Trophoblast cell (in vitro differentiated cells and primary cell): ENCODE measurements at regions not wholly inside any gene's neighbourhood (a gene's known extent, or its start where the extent isn't known, plus 50 kb on each side); places are given as distances from the start of the nearest gene placed in this dataset.

ENCODE experiments used
- DNase-seq, 2 donors: peaks; one replicate each; pipeline ENCODE4 v3.0.0-alpha.2; 2016
- H2AFZ ChIP-seq: 2 replicates; pipeline ENCODE4 v1.6.1; 2013; ENCODE audit warnings: low read length, moderate library complexity, mild to moderate bottlenecking; ENCODE audit not compliant: insufficient read depth, poor library complexity
- H2AK5ac ChIP-seq: 2 replicates; pipeline ENCODE4 v1.6.1; 2013; ENCODE audit warnings: mild to moderate bottlenecking, low read length
- H2BK120ac ChIP-seq: 2 replicates; pipeline ENCODE4 v1.6.1; 2013; ENCODE audit warnings: low read length, mild to moderate bottlenecking, moderate library complexity; ENCODE audit not compliant: insufficient read depth, poor library complexity
- H2BK12ac ChIP-seq: 2 replicates; pipeline ENCODE4 v1.6.1; 2013; ENCODE audit warnings: mild to moderate bottlenecking, low read length, moderate library complexity
- H2BK5ac ChIP-seq: 2 replicates; pipeline ENCODE4 v1.6.1; 2013; ENCODE audit warnings: low read length, low read depth, moderate library complexity, mild to moderate bottlenecking; ENCODE audit not compliant: poor library complexity
- H3K14ac ChIP-seq: 2 replicates; pipeline ENCODE4 v1.6.1; 2013; ENCODE audit warnings: mild to moderate bottlenecking, low read length
- H3K18ac ChIP-seq: 2 replicates; pipeline ENCODE4 v1.6.1; 2013; ENCODE audit warnings: mild to moderate bottlenecking, low read length
- H3K23ac ChIP-seq: 2 replicates; pipeline ENCODE4 v1.6.1; 2013; ENCODE audit warnings: low read length
- H3K27ac ChIP-seq: 2 replicates; pipeline ENCODE4 v1.5.1; 2013; ENCODE audit warnings: low read depth, mild to moderate bottlenecking, inconsistent platforms, low read length, moderate library complexity
- H3K27me3 ChIP-seq: 2 replicates; pipeline ENCODE4 v1.6.1; 2013; ENCODE audit warnings: inconsistent platforms, mild to moderate bottlenecking, low read length, moderate library complexity; ENCODE audit not compliant: insufficient read depth
- H3K36me3 ChIP-seq, 2 experiments: 1 replicate in 1 of 2; 2 replicates in 1 of 2; pipeline ENCODE4 v1.6.1; 2013; ENCODE audit warnings: low read length in 2 of 2, mild to moderate bottlenecking in 2 of 2, moderate library complexity in 1 of 2; ENCODE audit not compliant: insufficient read depth in 2 of 2, control insufficient read depth in 1 of 2
- H3K4ac ChIP-seq: 2 replicates; pipeline ENCODE4 v1.6.1; 2013; ENCODE audit warnings: low read depth, mild to moderate bottlenecking, low read length, moderate library complexity
- H3K4me1 ChIP-seq, 2 experiments: 1 replicate in 1 of 2; 2 replicates in 1 of 2; pipeline ENCODE4 v1.6.1; 2013; ENCODE audit warnings: low read length in 2 of 2, mild to moderate bottlenecking in 2 of 2, moderate library complexity in 1 of 2; ENCODE audit not compliant: insufficient read depth in 2 of 2, control insufficient read depth in 1 of 2
- H3K4me2 ChIP-seq: 2 replicates; pipeline ENCODE4 v1.6.1; 2013; ENCODE audit warnings: inconsistent platforms, mild to moderate bottlenecking, low read length, moderate library complexity
- H3K4me3 ChIP-seq: 2 replicates; pipeline ENCODE4 v1.5.1; 2013; ENCODE audit warnings: mild to moderate bottlenecking, low read depth, low read length, inconsistent platforms
- H3K79me1 ChIP-seq: one replicate; pipeline ENCODE4 v1.6.1; 2013; ENCODE audit warnings: low read length
- H3K79me2 ChIP-seq: 2 replicates; pipeline ENCODE4 v1.6.1; 2013; ENCODE audit warnings: low read length, mild to moderate bottlenecking; ENCODE audit not compliant: control insufficient read depth, insufficient read depth, poor library complexity
- H3K9ac ChIP-seq: 2 replicates; pipeline ENCODE4 v1.6.1; 2013; ENCODE audit warnings: mild to moderate bottlenecking, low read length
- H3K9me3 ChIP-seq: 2 replicates; pipeline ENCODE4 v1.6.1; 2013; ENCODE audit warnings: low read depth, mild to moderate bottlenecking, control low read depth, inconsistent platforms, low read length; ENCODE audit not compliant: insufficient read depth
- H4K12ac ChIP-seq: 2 replicates; pipeline ENCODE4 v1.6.1; 2013; ENCODE audit warnings: low read depth, mild to moderate bottlenecking, low read length, moderate library complexity
- H4K8ac ChIP-seq: 2 replicates; pipeline ENCODE4 v1.6.1; 2013; ENCODE audit warnings: low read depth, mild to moderate bottlenecking, low read length, moderate library complexity
- H4K91ac ChIP-seq: one replicate; pipeline ENCODE4 v1.6.1; 2013; ENCODE audit warnings: low read depth, mild to moderate bottlenecking, low read length, moderate library complexity
- WGBS: extraction: QIAGEN DNeasy Blood & Tissue Kit; methylation state at CpG from one replicate; pipeline ENCODE4 v1.1.7; 2013; ENCODE audit warnings: missing lambda C conversion rate; ENCODE audit not compliant: insufficient read length, insufficient coverage; ENCODE audit errors: extremely low coverage; 5-methylcytosine and 5-hydroxymethylcytosine counted together

- no peak overlapping the region for H2BK120ac ChIP-seq
- no CpG with 5 or more reads among the region's 7 CpGs for WGBS
Measured at GRCh38 chr12:107459641-107460040, 226.0 kb upstream of the PWP1 start.

GRCh38 chr12:107461222-107461975 is 224.2 kb upstream of the PWP1 start:
- no peak overlapping the region for H3K27ac ChIP-seq
- H3K79me1 ChIP-seq: no peaks in the 10 kb centered on the region
- H3K36me3 ChIP-seq: no peaks in the 10 kb centered on the region

More at GRCh38 chr12:107459641-107460040, 226.0 kb upstream of the PWP1 start:
- Histone ChIP-seq H2AFZ (no peak overlapping the region), H2BK5ac (no peak overlapping the region), H3K36me3 (no peaks in the 10 kb centered on the region), H2AK5ac (no peak overlapping the region), H3K4ac (no peak overlapping the region), H3K14ac (no peak overlapping the region), H3K23ac (no peak overlapping the region), H3K9ac (no peak overlapping the region), H3K18ac (no peak overlapping the region), H3K79me2 (no peaks in the 10 kb centered on the region), H3K4me2 (no peak overlapping the region), H3K4me1 (no peaks in the 10 kb centered on the region), H3K4me3 (no peak overlapping the region), H3K79me1 (no peaks in the 10 kb centered on the region), H4K8ac (no peak overlapping the region), H3K27ac (no peak overlapping the region), H3K9me3 (no peaks in the 10 kb centered on the region), H4K12ac (no peak overlapping the region), H4K91ac (no peak overlapping the region), H3K27me3 (no peaks in the 10 kb centered on the region), H2BK12ac (no peak overlapping the region)
- DNase-seq: no peak

GRCh38 chr12:107462428-107463332 is 222.9 kb upstream of the PWP1 start:
- Histone ChIP-seq H2BK12ac (no peak overlapping the region), H3K4ac (no peak overlapping the region), H2AK5ac (no peak overlapping the region), H2AFZ (no peak overlapping the region), H4K12ac (no peak overlapping the region), H3K9ac (no peak overlapping the region), H3K18ac (no peak overlapping the region), H3K23ac (no peak overlapping the region), H4K91ac (no peak overlapping the region), H2BK120ac (no peak overlapping the region), H3K4me2 (no peak overlapping the region), H2BK5ac (no peak overlapping the region), H3K14ac (no peak overlapping the region), H3K4me3 (no peak overlapping the region), H3K27me3 (no peaks in the 10 kb centered on the region), H3K79me1 (no peaks in the 10 kb centered on the region), H3K9me3 (no peaks in the 10 kb centered on the region), H3K79me2 (no peaks in the 10 kb centered on the region), H3K4me1 (no peaks in the 10 kb centered on the region), H3K36me3 (no peaks in the 10 kb centered on the region), H4K8ac (no peak overlapping the region), H3K27ac (no peak overlapping the region)
- no CpG with 5 or more reads among the region's 4 CpGs for WGBS
- no peak for DNase-seq

More at GRCh38 chr12:107461222-107461975, 224.2 kb upstream of the PWP1 start:
- no peak overlapping the region for H4K91ac ChIP-seq
- no peak overlapping the region for H2AFZ ChIP-seq
- no peaks in the 10 kb centered on the region for H3K79me2 ChIP-seq
- H3K4me3 ChIP-seq: no peak overlapping the region
- no peak overlapping the region for H3K9ac ChIP-seq
- no peak overlapping the region for H2BK120ac ChIP-seq
- H3K27me3 ChIP-seq: no peaks in the 10 kb centered on the region
- no peak for DNase-seq
- H2AK5ac ChIP-seq: no peak overlapping the region
- H4K8ac ChIP-seq: no peak overlapping the region
- H2BK12ac ChIP-seq: no peak overlapping the region
- no peak overlapping the region for H3K14ac ChIP-seq
- H3K23ac ChIP-seq: no peak overlapping the region
- H3K4me2 ChIP-seq: no peak overlapping the region
- H2BK5ac ChIP-seq: no peak overlapping the region
- H3K9me3 ChIP-seq: no peaks in the 10 kb centered on the region
- no peak overlapping the region for H3K4ac ChIP-seq
- WGBS: no CpG with 5 or more reads among the region's 6 CpGs
- H3K4me1 ChIP-seq: no peaks in the 10 kb centered on the region
- no peak overlapping the region for H4K12ac ChIP-seq
- H3K18ac ChIP-seq: no peak overlapping the region

- H3K9ac ChIP-seq: no peak overlapping the region
- no peaks in the 10 kb centered on the region for H3K9me3 ChIP-seq
- no peak overlapping the region for H4K12ac ChIP-seq
- no peak overlapping the region for H4K91ac ChIP-seq
- WGBS: no CpG with 5 or more reads among the region's 1 CpG
- no peaks in the 10 kb centered on the region for H3K79me1 ChIP-seq
- H3K4me3 ChIP-seq: no peak overlapping the region
- no peak overlapping the region for H2BK12ac ChIP-seq
- H3K36me3 ChIP-seq: no peaks in the 10 kb centered on the region
- no peak overlapping the region for H2AK5ac ChIP-seq
- no peak overlapping the region for H2AFZ ChIP-seq
- DNase-seq: no peak
- H3K4me1 ChIP-seq: no peaks in the 10 kb centered on the region
- no peaks in the 10 kb centered on the region for H3K79me2 ChIP-seq
- no peak overlapping the region for H3K18ac ChIP-seq
- no peaks in the 10 kb centered on the region for H3K27me3 ChIP-seq
- H3K4ac ChIP-seq: no peak overlapping the region
- H3K23ac ChIP-seq: no peak overlapping the region
- H2BK5ac ChIP-seq: no peak overlapping the region
- H4K8ac ChIP-seq: no peak overlapping the region
- no peak overlapping the region for H3K27ac ChIP-seq
- H3K14ac ChIP-seq: no peak overlapping the region
- no peak overlapping the region for H2BK120ac ChIP-seq
- no peak overlapping the region for H3K4me2 ChIP-seq
Measured at GRCh38 chr12:107464644-107465043, 221.0 kb upstream of the PWP1 start.
